ENCODE measurements at regions not wholly inside any gene's neighbourhood (a gene's known extent, or its start where the extent isn't known, plus 50 kb on each side); places are given as distances from the start of the nearest gene placed in this dataset.

DNA sequence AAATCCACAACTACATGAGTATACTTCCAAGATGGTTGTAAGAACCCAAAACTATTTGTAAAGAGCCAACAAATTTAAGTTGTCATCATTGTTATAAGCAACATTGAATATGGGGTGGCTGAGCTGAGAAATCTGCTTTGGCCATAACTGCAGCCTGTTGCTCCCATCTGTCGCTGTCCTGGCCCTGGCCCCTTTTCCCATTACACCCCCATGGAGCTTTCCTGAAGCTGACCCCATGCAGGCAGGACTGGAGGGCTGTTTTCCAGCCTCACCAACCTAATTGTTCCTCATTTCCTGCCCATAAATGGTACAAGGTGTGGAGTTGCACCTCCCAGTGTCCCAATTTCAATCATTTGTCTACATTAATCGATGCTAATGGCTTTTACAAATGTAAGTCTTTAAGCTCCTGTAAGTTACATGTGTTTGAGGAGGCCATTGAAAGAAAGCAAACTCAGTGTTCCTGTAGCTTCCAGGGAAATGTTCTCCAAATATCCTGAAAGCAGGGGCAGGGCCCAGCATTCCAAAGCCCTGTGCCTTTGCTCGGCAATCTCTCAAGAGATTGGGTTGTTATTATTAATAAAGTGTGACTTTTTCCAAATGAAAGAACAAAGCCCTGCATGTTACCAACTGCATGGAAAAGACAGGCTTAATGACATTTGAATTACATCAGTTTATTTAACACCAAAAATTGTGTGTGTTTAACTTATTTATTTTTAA lies 545.9 kb downstream of the PLPP3 start:
- CTCF ChIA-PET, result no interaction called here
- TF ChIP-seq, protein P1, sequence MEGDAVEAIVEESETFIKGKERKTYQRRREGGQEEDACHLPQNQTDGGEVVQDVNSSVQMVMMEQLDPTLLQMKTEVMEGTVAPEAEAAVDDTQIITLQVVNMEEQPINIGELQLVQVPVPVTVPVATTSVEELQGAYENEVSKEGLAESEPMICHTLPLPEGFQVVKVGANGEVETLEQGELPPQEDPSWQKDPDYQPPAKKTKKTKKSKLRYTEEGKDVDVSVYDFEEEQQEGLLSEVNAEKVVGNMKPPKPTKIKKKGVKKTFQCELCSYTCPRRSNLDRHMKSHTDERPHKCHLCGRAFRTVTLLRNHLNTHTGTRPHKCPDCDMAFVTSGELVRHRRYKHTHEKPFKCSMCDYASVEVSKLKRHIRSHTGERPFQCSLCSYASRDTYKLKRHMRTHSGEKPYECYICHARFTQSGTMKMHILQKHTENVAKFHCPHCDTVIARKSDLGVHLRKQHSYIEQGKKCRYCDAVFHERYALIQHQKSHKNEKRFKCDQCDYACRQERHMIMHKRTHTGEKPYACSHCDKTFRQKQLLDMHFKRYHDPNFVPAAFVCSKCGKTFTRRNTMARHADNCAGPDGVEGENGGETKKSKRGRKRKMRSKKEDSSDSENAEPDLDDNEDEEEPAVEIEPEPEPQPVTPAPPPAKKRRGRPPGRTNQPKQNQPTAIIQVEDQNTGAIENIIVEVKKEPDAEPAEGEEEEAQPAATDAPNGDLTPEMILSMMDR (IDR thresholded peaks at IDR 0.05; ENCODE audit: control extremely low read depth, extremely low read depth, low read depth, missing control alignments), result no peak
- no peak for DNase-seq (ENCODE audit: extremely low spot score)
- POLR2A ChIA-PET, result interaction anchor here (0.6 kb wide), 1 partner anchor 412 kb away, joined by 5 read pairs; no protein-coding TSS in a partner anchor

DNA sequence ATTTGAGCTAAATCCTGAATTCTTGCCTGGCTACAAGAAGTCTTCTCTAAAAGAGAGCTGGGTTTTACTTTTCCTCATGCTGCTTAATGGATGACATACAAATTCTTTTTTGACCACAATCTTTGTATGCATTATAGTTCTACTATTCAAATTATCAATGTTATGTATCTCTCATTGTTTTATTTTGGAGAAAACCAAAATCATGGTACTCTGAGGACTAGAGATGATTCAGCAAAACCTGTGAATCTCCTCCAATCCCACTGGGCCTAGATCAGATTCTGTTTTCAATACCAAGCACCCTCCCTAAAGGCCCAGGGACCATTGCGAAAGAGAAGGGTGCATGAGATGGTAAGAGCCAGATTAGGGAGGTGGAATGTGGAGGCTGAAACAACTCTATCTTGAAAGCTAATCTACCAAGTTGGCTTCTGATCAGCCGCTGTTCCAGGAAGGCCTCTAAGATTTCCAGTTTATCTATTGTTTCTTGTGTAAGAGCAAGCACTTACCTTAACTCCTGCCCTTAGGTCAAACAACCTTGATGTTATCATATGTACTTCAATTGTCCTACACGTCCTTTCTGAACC lies 547.2 kb downstream of the PLPP3 start:
- TF ChIP-seq, protein P1 (IDR thresholded peaks at IDR 0.05; ENCODE audit: control extremely low read depth, extremely low read depth, low read depth, missing control alignments), result no peak
- DNase-seq (ENCODE audit: extremely low spot score), result no peak
- POLR2A ChIA-PET, result no interaction called here
- CTCF ChIA-PET, result no interaction called here

DNA sequence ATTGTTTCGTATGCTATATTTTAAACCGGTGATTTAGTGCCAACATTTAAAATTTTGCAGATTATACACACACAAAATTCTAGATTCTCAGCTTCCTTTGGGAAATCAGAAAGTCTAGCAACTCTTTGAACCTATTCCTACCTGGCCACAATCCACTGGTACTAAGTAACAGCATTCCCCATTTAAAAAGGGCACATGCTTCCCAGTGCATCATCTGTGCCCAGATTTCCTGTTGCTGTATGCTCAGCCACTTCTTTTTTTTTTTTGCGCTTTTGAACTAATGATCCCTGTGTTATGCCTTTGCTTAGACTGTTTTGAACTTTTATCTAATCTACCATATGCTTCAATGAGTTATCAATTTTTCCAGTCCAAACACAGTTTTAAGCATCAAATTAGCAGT lies 548.4 kb downstream of the PLPP3 start:
- TF ChIP-seq, protein P1 (IDR thresholded peaks at IDR 0.05; ENCODE audit: control extremely low read depth, extremely low read depth, low read depth, missing control alignments), result no peak
- DNase-seq (ENCODE audit: extremely low spot score), result no peak
- CTCF ChIA-PET, result no interaction called here
- POLR2A ChIA-PET, result no interaction called here

DNA sequence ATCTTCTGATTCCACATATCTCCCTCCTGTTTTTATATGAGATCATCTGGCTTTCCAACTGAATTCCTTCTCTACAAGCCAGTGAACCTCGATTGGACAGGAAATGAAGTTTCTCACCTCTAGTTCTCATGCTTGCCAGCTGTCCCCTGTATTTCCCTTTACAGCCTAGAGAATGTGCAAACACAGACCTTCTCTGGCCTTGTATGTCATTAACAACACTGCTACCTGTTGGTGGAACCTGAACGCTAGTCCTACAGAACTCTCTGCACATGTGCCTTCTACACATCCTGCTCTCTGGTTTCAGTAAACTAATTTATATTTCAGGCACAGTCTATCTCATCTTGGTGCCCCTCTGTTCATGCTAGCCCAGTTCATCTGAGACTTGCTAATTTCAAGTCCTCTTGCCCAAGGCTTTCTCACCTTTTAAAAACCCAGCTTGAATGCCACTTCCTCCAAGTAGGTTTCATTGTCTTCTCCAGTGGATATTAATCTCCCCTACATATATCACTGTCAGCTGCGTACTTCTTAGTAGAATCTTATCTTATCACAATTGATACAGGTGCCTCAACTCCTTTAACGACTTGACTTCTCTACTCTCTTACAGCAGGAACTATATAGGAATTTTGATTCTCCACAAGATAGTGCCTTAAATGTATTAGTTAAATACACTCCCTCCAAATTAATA lies 549.9 kb downstream of the PLPP3 start:
- ChIA-PET CTCF (no interaction called here), POLR2A (no interaction called here)
- TF ChIP-seq, protein P1 (IDR thresholded peaks at IDR 0.05; ENCODE audit: control extremely low read depth, extremely low read depth, low read depth, missing control alignments), result no peak
- DNase-seq (ENCODE audit: extremely low spot score), result no peak

DNA sequence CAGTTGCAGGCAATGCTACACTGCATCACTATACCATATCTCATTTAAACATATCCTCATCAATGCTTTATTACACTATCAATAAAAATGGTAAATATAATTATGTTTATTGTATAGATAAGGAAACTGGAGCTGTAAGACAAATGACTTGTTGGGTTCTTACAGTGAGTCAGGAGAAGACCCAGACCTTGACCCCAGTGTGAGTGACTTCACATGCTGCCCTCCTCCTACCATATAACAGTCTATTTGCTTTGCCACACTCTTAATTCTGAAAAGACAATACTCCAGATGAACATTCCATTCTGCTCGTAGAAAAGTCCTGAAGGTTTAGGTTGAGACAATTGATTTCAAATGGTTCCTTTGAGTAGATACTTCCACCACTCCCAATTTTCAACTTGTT lies 550.5 kb downstream of the PLPP3 start:
- CTCF ChIA-PET, result no interaction called here
- POLR2A ChIA-PET, result no interaction called here
- TF ChIP-seq, protein P1 (IDR thresholded peaks at IDR 0.05; ENCODE audit: control extremely low read depth, extremely low read depth, low read depth, missing control alignments), result no peak

DNA sequence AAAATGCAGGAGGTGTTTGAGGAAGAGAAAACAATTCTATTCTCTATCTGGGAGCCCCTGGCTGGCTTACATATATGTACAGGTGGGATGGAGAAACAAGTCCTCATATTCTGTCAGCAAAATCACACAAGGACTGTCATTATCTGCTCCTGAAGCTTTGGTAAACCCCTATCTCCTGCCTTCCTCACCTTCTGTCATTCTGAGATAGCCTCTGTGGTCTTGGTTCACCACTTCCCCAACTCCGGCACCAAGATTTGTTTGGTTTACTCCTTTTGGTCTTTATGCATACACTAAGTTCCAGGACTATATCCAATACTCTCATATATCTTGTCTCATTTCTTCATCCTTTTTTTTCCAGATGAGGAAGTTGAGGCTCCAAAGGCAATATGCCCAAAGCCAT lies 551.1 kb downstream of the PLPP3 start:
- POLR2A ChIA-PET, result no interaction called here
- TF ChIP-seq, protein P1 (IDR thresholded peaks at IDR 0.05; ENCODE audit: control extremely low read depth, extremely low read depth, low read depth, missing control alignments), result no peak
- CTCF ChIA-PET, result no interaction called here
- DNase-seq (ENCODE audit: extremely low spot score), result no peak

More for the DNA sequence above, 550.5 kb downstream of the PLPP3 start:
- no peak for DNase-seq (ENCODE audit: extremely low spot score)

Data from GM10248 (cell line).